H1 (cell line): ENCODE measurements at regions not wholly inside any gene's neighbourhood (a gene's known extent, or its start where the extent isn't known, plus 50 kb on each side); places are given as distances from the start of the nearest gene placed in this dataset.

Source experiments
- EGR1 ChIP-seq: IDR thresholded peaks from 2 replicates; pipeline ENCODE4 v1.6.1; 2011; ENCODE audit warnings: low read depth, low read length, borderline replicate concordance
- MAX ChIP-seq: IDR thresholded peaks from 2 replicates; pipeline ENCODE4 v1.6.1; 2012; ENCODE audit warnings: inconsistent platforms
- TCF12 ChIP-seq: IDR thresholded peaks from 2 replicates; pipeline ENCODE4 v1.6.1; 2011; ENCODE audit warnings: low read depth, mild to moderate bottlenecking, low read length

GRCh38 chr2:100761365-100761764, 58.6 kb upstream of the NPAS2 start (continued):
- TF ChIP-seq TCF12 (no peak), MAX (no peak), EGR1 (no peak)
- TF ChIP-seq, all 59 proteins: peak for 0
